HG02973 (cell line): ENCODE measurements at regions not wholly inside any gene's neighbourhood (a gene's known extent, or its start where the extent isn't known, plus 50 kb on each side); places are given as distances from the start of the nearest gene placed in this dataset.
"Not testable (repeated sequence)": the region's sequence is repeated elsewhere in the genome, so short reads cannot be mapped to it uniquely, and the experiment has no call there.

Experiments used
- ATAC-seq: cut with Tn5 transposase; IDR thresholded peaks from one replicate; pipeline ENCODE4 v1.9.1; 2021; ENCODE audit warnings: moderate library complexity; ENCODE audit not compliant: unreplicated experiment

GRCh38 chr7:32816409-32816948, 75.1 kb downstream of the KBTBD2 start:
- ATAC-seq = not testable (repeated sequence)

GRCh38 chr7:32814779-32815178, 76.8 kb downstream of the KBTBD2 start:
- not testable (repeated sequence) for ATAC-seq

GRCh38 chr7:32809871-32810270, 81.7 kb downstream of the KBTBD2 start:
- no peak for ATAC-seq

- no peak for ATAC-seq
Measured at GRCh38 chr7:32809347-32809746, 82.2 kb downstream of the KBTBD2 start.

GRCh38 chr7:32803406-32804141, 88.0 kb downstream of the KBTBD2 start:
- ATAC-seq = no peak

DNA sequence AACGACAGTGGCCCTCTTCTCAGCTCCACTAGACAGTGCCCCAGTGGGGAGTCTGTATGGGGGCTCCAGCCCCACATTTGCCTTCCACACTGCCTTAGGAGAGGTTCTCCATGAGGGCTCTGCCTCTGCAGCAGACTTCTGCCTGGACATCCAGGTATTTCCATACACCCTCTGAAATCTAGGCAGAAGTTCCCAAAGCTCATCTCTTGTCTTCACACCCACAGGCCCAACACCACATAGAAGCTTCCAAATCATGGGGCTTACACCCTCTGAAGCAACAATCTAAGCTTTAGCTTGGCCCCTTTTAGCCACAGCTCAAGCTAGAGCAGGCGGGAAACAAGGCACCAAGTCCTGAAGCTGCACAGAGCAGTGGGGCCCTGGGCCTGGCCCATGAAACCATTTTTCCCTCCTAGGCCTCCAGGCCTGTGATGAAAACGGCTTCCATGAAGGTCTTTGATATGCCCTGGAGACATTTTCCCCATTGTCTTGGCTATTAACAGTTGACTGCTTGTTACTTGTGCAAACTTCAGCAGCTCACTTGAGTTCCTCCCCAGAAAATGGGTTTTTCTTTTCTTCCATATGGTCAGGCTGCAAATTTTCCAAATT, 89.2 kb downstream of the KBTBD2 start:
- ATAC-seq = no peak

DNA sequence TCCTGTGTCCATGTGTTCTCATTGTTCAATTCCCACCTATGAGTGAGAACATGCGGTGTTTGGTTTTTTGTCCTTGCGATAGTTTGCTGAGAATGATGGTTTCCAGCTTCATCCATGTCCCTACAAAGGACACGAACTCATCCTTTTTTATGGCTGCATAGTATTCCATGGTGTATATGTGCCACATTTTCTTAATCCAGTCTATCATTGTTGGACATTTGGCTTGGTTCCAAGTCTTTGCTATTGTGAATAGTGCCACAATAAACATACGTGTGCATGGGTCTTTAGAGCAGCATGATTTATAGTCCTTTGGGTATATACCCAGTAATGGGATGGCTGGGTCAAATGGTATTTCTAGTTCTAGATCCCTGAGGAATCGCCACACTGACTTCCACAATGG, 98.5 kb downstream of the KBTBD2 start:
- not testable (repeated sequence) for ATAC-seq

- ATAC-seq = not testable (repeated sequence)
Measured at GRCh38 chr7:32790766-32791430, 100.7 kb downstream of the KBTBD2 start.

GRCh38 chr7:32789266-32789665, 102.3 kb downstream of the KBTBD2 start:
- not testable (repeated sequence) for ATAC-seq

DNA sequence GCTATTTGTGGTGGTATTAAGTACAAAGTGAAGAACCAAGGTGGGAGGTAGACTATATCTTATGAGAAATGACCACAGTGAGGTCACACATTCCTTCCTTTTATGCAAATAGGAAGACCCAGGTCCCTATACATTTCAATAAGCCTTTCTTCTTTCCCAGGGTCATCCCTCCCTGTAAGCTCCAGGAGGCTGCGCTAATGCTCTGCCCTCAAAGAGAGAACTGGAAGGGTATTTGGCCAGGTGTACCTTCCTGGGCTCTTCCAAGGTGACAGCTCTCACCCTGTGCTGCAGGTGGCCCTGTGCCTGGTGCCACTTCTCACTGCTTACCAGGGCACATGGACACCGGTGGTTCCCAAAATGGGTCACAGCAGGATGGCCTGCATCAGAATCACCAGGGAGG, 103.4 kb downstream of the KBTBD2 start:
- ATAC-seq = not testable (repeated sequence)

- not testable (repeated sequence) for ATAC-seq
Measured at GRCh38 chr7:32785365-32785944, 106.1 kb downstream of the KBTBD2 start.

GRCh38 chr7:32779895-32780294, 111.7 kb downstream of the KBTBD2 start:
- not testable (repeated sequence) for ATAC-seq

- no peak for ATAC-seq
Measured at GRCh38 chr7:32779167-32779566, 112.4 kb downstream of the KBTBD2 start.

DNA sequence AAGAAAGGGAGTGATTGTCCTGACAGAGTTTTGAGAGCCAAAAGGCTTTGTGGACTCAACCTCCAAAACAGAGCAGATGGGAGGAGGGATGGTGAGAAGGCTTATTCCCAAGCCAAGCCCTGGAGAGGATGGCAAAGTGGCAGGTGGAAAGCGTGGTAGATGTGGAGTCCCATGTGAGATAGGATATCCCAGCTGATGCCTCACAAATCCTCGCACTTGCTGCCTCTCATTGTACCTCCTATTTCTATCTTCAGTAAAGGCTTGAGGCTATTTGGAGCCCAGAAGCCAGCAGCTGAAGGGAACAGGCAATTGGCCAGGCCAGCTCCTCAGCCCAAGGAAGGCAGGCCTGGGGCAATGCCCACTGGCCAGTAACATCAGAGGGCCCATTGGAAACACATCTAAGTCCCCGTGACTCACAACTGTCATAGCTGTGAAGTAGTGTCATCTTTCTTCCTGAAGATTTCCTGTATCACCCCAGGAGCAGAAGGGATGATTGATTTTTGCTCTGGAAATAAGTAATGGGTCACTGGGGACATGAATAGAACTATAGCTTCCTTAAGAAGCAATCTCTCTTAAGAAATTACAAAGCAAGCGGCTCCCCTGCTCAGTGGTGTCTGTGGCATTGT, 114.4 kb downstream of the KBTBD2 start:
- ATAC-seq = not testable (repeated sequence)

DNA sequence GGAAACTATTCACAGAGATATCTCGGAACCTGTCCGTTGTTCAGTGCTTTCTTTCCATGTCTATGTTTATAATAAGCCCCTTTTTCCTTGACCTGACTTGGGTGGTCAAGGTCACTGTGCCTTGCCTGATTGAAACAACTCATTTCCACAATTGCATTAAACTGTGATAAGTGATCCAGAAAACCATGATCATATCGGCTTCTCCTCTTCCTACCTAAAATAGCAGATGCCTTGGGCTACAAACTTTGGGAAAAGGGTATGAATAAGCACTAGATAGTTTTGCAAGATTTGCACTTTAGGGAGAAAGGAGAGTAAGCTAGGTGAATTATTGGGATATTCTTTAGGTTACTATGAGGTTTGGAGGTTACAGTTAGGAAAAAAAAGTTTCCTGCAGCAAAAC, 115.2 kb downstream of the KBTBD2 start:
- ATAC-seq = not testable (repeated sequence)

DNA sequence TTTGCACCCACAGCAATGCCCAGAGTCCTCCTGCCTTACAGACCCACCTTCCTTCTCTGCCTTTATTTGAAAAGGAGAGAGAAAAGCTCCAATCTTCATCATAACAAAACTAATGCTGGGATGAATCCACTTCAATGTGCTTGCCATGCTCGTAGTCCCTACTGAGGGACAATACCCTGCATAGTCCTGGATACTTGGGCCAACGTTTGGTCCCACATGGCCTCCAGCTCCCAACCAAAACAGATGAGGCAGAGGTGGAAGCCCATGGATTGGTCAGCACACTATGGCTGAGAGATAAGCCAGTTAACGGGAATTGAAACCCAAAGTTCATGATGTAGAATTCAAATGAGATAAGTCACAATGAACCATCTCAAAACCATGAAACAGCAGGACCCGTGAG, 115.8 kb downstream of the KBTBD2 start:
- ATAC-seq = not testable (repeated sequence)

DNA sequence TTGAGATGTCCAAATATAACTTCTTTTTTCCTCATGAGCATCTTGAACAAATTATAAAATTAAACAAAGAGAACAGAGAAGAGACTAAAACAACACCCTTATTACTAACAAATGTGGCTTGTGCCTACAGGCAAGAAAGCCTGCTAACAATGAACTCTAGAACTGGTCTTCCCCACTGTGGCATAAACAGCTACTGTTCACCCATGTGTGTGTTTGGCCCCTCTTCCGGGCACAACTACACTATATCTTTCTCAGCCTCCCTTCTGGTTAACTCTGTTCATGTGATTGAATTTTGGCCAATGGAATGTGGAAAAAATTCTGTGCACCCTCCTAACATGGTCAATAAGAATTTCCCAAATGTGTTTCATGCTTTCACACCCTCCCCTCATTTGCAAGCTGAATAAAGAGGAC, 117.0 kb downstream of the KBTBD2 start:
- no peak for ATAC-seq

DNA sequence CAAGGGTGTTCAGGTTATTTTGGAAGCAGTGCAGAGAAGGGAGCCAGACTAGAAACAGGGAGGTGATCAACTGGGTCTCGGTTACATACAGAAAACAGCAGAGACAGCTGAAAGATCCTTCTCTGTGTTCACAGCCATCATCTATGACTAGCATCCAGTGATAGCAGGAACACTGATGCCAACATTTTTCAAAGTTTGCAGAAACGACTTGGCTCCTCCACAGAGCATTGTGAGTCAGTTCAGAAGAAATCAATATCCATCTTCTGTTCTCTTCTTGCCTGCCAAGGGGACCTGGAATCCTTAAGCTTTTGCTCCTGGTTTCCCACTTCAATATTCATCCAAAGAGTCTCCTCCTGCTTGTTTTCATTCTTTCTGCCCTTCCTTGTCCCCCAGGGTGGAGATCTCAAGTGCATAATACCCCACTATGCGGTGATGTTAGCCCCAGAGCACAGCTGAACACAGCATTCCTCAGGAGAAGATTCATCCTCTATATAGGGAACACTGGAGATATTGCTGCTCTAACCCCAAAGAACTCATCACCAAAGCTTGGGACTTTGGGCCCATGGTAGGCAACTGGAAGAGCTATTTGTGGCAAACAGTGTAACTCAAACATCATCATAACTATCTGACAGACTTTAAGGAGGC, 122.6 kb downstream of the KBTBD2 start:
- not testable (repeated sequence) for ATAC-seq

GRCh38 chr7:32768338-32768737, 123.2 kb downstream of the KBTBD2 start:
- ATAC-seq = not testable (repeated sequence)

DNA sequence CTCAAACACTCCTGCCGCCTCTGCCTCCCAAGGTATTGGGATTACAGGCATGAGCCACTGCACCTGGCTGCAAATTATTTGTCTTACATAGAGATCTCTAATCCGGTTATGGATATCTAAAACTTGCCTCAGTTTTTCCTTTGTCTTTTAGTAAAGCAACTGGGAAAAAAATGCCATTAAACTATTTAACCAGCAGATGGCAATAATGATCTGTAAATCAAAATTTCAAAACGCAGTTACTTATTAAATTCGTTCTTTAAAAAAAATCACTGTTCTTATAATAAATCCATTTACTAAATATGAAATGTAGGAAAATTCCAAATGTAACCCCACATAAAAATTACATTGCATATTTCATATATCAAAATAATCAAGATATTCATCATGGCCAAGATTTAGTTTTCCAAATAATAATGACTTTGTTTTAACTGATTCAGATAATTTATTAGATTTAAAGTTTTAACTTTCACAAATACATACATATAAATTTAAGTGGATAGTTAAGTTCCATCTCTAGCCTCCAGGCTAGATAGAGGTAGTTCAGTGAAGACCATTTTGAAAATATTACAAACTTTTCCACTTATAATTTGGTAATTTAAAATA, 125.8 kb downstream of the KBTBD2 start:
- not testable (repeated sequence) for ATAC-seq
